HG02973 (cell line): ENCODE measurements at regions not wholly inside any gene's neighbourhood (a gene's known extent, or its start where the extent isn't known, plus 50 kb on each side); places are given as distances from the start of the nearest gene placed in this dataset.
"Not testable (repeated sequence)": the region's sequence is repeated elsewhere in the genome, so short reads cannot be mapped to it uniquely, and the experiment has no call there.

ENCODE experiments used
- ATAC-seq: cut with Tn5 transposase; IDR thresholded peaks from one replicate; pipeline ENCODE4 v1.9.1; 2021; ENCODE audit warnings: moderate library complexity; ENCODE audit not compliant: unreplicated experiment

- no peak for ATAC-seq
Measured at GRCh38 chr4:158397781-158398180, 123.9 kb upstream of the RXFP1 start.

GRCh38 chr4:158407961-158408360 is 113.7 kb upstream of the RXFP1 start:
- ATAC-seq, result not testable (repeated sequence)

GRCh38 chr4:158410272-158410671 is 111.4 kb upstream of the RXFP1 start:
- no peak for ATAC-seq

GRCh38 chr4:158411269-158411668 is 110.4 kb upstream of the RXFP1 start:
- ATAC-seq, result no peak

GRCh38 chr4:158418679-158419078 is 103.0 kb upstream of the RXFP1 start:
- not testable (repeated sequence) for ATAC-seq

GRCh38 chr4:158420782-158421181 is 100.9 kb upstream of the RXFP1 start:
- no peak for ATAC-seq

GRCh38 chr4:158422546-158422945 is 99.1 kb upstream of the RXFP1 start:
- ATAC-seq, result no peak

GRCh38 chr4:158428242-158428641 is 93.4 kb upstream of the RXFP1 start:
- ATAC-seq, result no peak

GRCh38 chr4:158442736-158443135 is 78.9 kb upstream of the RXFP1 start:
- ATAC-seq, result no peak

- ATAC-seq, result no peak
Measured at GRCh38 chr4:158443731-158444130, 78.0 kb upstream of the RXFP1 start.

GRCh38 chr4:158444621-158445020 is 77.1 kb upstream of the RXFP1 start:
- ATAC-seq, result no peak

- no peak for ATAC-seq
Measured at GRCh38 chr4:158446106-158446505, 75.6 kb upstream of the RXFP1 start.

GRCh38 chr4:158450741-158451140 is 70.9 kb upstream of the RXFP1 start:
- no peak for ATAC-seq

- ATAC-seq, result not testable (repeated sequence)
Measured at GRCh38 chr4:158452116-158452515, 69.6 kb upstream of the RXFP1 start.

GRCh38 chr4:158458271-158458895 is 63.3 kb upstream of the RXFP1 start:
- ATAC-seq, result no peak

- no peak for ATAC-seq
Measured at GRCh38 chr4:158459085-158459820, 62.4 kb upstream of the RXFP1 start.

- no peak for ATAC-seq
Measured at GRCh38 chr4:158461336-158461735, 60.3 kb upstream of the RXFP1 start.

- ATAC-seq, result no peak
Measured at GRCh38 chr4:158462611-158463010, 59.1 kb upstream of the RXFP1 start.
